COLO668 (cell line): ENCODE measurements at regions not wholly inside any gene's neighbourhood (a gene's known extent, or its start where the extent isn't known, plus 50 kb on each side); places are given as distances from the start of the nearest gene placed in this dataset.
A peak's percentile ranks its signal among the peaks of the same experiment; 100 is the strongest.

Source experiments
- DNase-seq: peaks from one replicate; lab custom pipeline; 2025; ENCODE audit not compliant: unreplicated experiment; lab: John Stamatoyannopoulos, UW

GRCh38 chr11:27861706-27862430 lies 161.6 kb upstream of the BDNF start:
- DNase-seq, result no peak

DNA sequence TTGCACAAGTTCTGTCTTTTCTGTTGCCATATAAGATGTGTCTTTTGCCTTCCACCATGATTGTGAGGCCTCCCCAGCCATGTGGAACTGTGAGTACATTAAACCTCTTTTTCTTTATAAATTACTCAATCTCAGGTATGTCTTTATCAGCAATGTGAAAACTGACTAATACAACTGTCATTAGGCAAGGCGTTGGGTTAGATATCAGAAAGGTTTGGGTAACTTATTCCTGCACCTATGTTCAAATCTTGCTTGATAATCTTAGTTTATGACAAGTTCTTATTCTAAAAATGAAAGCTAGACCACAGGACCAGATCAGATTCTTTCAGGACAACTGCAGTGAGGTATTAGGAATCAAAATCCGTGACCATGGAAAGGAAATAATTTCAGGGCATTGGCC lies 160.6 kb upstream of the BDNF start:
- DNase-seq, result no peak

GRCh38 chr11:27858866-27859265 lies 158.6 kb upstream of the BDNF start:
- DNase-seq, result no peak

GRCh38 chr11:27857588-27857987 lies 157.3 kb upstream of the BDNF start:
- no peak for DNase-seq

GRCh38 chr11:27857014-27857413 lies 156.8 kb upstream of the BDNF start:
- DNase-seq, result no peak

GRCh38 chr11:27848423-27848822 lies 148.2 kb upstream of the BDNF start:
- DNase-seq, result no peak

GRCh38 chr11:27847496-27847895 lies 147.2 kb upstream of the BDNF start:
- no peak for DNase-seq

GRCh38 chr11:27842290-27842689 lies 142.0 kb upstream of the BDNF start:
- DNase-seq, result no peak

GRCh38 chr11:27841023-27841422 lies 140.8 kb upstream of the BDNF start:
- no peak for DNase-seq

GRCh38 chr11:27839226-27839913 lies 139.1 kb upstream of the BDNF start:
- DNase-seq, result no peak

DNA sequence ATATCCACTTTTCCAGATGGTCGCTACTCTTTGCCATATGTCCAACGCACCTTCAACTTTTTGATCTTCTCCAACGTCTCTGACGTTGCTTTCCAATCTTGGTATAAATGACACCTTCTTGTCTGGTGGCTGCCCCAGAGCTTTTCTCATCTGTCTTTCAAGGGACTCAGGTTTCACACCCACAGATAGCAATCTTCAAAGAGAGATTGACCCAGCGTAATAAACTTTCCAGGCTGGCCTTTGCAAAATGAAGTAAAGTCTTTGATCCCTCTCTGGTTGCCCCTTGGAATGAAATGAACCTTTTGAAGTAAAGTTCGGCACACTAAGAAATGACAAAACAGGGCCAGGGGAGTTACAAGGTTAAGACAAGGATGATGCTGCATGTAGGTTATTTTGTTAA lies 138.4 kb upstream of the BDNF start:
- no peak for DNase-seq

DNA sequence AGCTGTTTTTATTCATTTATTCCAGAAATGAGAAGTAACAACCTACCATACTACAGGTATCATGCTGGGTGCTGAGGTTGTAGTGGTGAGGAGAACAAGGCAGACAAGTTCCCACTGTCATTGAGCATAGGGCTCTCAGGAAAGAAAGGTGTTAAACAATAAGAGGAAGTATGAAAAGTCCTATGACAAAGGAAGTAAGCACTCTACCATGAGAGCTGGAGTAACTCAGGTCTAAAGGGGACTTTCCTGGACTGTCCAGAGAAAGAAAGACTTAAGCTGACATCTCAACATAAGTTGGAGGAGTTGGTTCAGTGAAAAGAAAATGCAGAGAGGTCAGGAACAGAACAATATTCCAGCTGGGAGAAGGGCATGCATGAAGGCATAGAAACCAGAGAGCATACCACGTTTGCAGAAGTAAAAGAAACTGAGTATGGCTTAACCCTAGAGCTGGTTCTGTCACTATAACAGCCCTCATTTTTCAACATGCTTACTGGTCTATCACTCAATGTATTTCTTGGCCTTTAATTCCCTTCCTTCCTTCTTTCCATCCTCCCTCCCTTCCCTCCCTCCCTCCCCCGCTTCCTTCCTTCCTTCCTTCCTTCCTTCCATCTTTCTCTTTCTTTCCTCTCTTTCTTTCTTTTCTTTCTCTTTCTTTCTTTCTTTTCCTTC lies 137.8 kb upstream of the BDNF start:
- DNase-seq, result no peak

- DNase-seq, result no peak
These were observed 130.0 kb upstream of the BDNF start for GRCh38 chr11:27830206-27830605.

DNA sequence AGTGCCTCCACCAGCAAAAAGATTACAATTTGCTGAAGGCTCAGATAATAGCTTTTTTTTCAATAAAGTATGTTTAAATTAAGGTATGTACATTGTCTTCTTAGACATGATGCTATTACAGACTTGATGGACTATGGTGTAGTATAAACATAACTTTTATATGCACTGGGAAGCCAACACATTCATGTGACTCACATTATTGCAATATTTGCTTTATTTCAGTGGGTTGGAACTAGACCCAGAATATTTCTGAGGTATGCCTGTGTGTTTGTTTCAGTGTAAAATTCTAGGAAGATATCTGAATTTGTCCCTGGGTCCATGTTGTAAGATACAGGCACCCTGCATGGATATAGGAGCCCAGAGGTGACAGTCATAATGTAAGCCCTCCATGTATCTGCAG lies 120.0 kb upstream of the BDNF start:
- no peak for DNase-seq

DNA sequence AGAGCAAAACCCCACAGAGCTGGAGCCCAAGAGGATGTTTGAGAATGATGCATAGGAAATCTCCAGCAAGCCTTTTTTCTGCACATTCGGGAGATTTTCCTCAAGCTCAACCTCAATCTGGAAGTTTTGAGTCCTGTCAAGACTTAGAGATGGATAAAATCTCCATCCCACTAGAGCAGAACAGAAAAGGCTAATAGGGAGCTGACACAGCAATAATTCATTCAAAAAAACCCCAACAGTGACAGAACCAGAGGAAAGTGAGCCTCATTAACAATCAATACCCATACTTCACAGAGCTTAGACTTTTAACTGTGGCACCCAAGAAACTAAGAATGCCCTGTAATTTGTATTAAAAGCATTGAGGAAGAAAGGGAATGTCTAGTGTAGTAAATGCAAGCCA lies 115.9 kb upstream of the BDNF start:
- no peak for DNase-seq

DNA sequence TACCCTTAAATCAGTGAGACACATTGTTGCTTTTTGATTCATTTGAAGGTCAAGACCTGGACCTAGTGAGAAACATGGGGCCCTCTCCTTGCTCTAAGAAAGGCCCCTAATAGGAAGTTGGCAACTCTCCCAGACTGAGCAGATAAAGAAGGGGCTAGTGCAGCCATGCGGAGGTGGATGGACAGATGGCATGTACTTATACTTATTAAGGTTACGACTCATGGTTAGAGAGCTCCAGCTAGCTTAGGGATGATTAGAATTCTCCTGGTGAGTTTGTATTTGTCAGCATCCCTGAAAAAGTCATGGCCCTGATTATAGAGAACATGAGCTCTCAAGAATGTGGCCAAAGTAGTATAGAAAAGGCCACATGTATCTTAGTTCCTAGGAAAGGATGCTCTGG lies 112.1 kb upstream of the BDNF start:
- DNase-seq, result no peak

GRCh38 chr11:27807596-27807995 lies 107.3 kb upstream of the BDNF start:
- DNase-seq, result no peak

DNA sequence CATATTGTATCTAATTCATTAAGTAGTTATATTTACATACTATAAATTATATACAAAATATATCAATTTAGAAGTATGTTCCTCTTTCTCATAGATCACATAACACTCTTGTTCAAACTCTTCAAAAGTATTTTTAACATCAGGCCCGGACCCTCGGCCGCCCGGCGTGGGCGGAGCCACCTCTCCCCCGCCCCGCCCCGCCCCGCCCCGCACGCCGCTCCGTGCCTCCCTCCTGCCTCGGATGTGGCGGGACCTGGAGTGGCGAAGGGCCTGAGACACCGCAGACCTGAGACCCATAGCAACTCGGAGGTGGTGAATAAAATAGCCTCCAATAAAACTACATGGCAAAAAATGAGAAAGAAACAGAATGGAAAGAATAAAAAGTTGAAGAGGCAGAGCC lies 105.9 kb upstream of the BDNF start:
- DNase-seq, result no peak

DNA sequence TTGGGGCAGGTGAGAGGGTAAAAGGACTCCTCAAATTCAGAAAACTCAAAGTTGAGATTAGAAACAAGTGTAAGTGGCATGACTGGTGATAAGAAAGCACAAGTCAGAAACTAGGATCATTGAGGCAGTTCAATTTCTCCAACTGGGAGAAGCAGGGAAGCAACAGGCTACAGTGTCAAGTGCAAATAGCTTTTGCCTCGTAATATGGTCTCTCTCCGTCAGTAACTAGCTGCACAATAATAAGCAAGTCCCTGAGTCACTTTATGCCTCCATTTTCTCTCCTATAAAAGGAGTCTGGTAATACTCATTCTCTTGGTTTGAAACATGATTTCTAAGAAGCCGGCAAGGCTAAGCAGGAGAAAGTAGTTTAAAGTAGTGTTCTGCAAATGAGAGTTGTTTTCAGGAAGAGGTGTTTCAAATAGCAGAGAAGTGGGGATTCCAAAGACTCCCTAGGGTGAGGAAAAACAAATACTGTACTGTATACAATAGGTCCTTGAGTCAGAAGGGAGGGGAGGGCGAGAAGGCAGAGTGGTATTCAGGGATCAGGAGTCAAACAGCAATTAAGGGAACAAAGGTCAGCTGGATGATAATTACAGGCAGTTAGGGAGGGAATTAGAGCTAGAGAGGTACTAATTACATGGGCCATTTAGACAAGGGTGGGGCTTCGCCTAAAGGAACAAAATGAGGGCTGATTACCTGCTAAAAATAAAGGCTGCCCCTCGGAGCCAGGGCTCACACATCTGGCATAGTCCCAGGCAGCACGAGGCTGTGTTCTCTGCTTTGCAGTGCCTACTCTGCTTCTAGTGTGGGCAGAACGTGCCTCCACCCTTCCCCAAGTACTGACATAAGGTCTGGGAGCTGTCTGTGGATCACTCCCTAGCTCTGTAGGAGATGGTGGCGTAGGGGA lies 96.0 kb upstream of the BDNF start:
- peak; percentile 51 for DNase-seq

- no peak for DNase-seq
These were observed 86.6 kb upstream of the BDNF start for GRCh38 chr11:27786864-27787263.

- DNase-seq, result no peak
These were observed 86.1 kb upstream of the BDNF start for GRCh38 chr11:27786331-27786730.
